ENCODE measurements at regions not wholly inside any gene's neighbourhood (a gene's known extent, or its start where the extent isn't known, plus 50 kb on each side); places are given as distances from the start of the nearest gene placed in this dataset.

GRCh38 chr3:13132731-13133410, 59.6 kb upstream of the IQSEC1 start:
- no peak for DNase-seq (ENCODE audit: low spot score, unreplicated experiment)
- Mint-ChIP-seq H3K36me3 (ENCODE audit: insufficient read depth) (no peaks in the 10 kb centered on the region), H3K9me3 (ENCODE audit: low read depth) (no peaks in the 10 kb centered on the region), H3K27me3 (no peaks in the 10 kb centered on the region), H3K4me1 (ENCODE audit: low read depth) (no peaks in the 10 kb centered on the region), H3K4me3 (ENCODE audit: low read depth) (no peak overlapping the region), H3K27ac (no peak overlapping the region)
- TF ChIP-seq CTCF (IDR thresholded peaks at IDR 0.05; ENCODE audit: unreplicated experiment): no peak

GRCh38 chr3:13132281-13132680, 59.1 kb upstream of the IQSEC1 start:
- Mint-ChIP-seq H3K27ac (no peak overlapping the region), H3K36me3 (ENCODE audit: insufficient read depth) (no peaks in the 10 kb centered on the region), H3K27me3 (no peaks in the 10 kb centered on the region), H3K4me1 (ENCODE audit: low read depth) (no peaks in the 10 kb centered on the region), H3K4me3 (ENCODE audit: low read depth) (no peak overlapping the region), H3K9me3 (ENCODE audit: low read depth) (no peaks in the 10 kb centered on the region)
- no peak for TF ChIP-seq CTCF (IDR thresholded peaks at IDR 0.05; ENCODE audit: unreplicated experiment)
- DNase-seq (ENCODE audit: low spot score, unreplicated experiment): no peak

- Mint-ChIP-seq H3K27ac (no peak overlapping the region), H3K4me3 (ENCODE audit: low read depth) (no peak overlapping the region), H3K9me3 (ENCODE audit: low read depth) (no peaks in the 10 kb centered on the region), H3K27me3 (no peaks in the 10 kb centered on the region), H3K4me1 (ENCODE audit: low read depth) (no peaks in the 10 kb centered on the region), H3K36me3 (ENCODE audit: insufficient read depth) (no peaks in the 10 kb centered on the region)
- TF ChIP-seq CTCF (IDR thresholded peaks at IDR 0.05; ENCODE audit: unreplicated experiment): no peak
- no peak for DNase-seq (ENCODE audit: low spot score, unreplicated experiment)
Observed at GRCh38 chr3:13130464-13131193, 57.4 kb upstream of the IQSEC1 start.

GRCh38 chr3:13125092-13126015, 52.1 kb upstream of the IQSEC1 start:
- no peaks in the 10 kb centered on the region for H3K36me3 Mint-ChIP-seq (ENCODE audit: insufficient read depth)
- H3K9me3 Mint-ChIP-seq (ENCODE audit: low read depth): no peaks in the 10 kb centered on the region
- H3K27ac Mint-ChIP-seq: no peak overlapping the region
- no peak overlapping the region for H3K4me3 Mint-ChIP-seq (ENCODE audit: low read depth)
- peaks cover 3% of the 10 kb centered on the region for H3K27me3 Mint-ChIP-seq
- H3K4me1 Mint-ChIP-seq (ENCODE audit: low read depth): no peaks in the 10 kb centered on the region
- TF ChIP-seq CTCF (IDR thresholded peaks at IDR 0.05; ENCODE audit: unreplicated experiment): no peak
- no peak for DNase-seq (ENCODE audit: low spot score, unreplicated experiment)

- peaks cover 3% of the 10 kb centered on the region for H3K27me3 Mint-ChIP-seq
- no peak overlapping the region for H3K27ac Mint-ChIP-seq
- no peak for TF ChIP-seq CTCF (IDR thresholded peaks at IDR 0.05; ENCODE audit: unreplicated experiment)
- no peaks in the 10 kb centered on the region for H3K9me3 Mint-ChIP-seq (ENCODE audit: low read depth)
- H3K4me1 Mint-ChIP-seq (ENCODE audit: low read depth): no peaks in the 10 kb centered on the region
- no peak for DNase-seq (ENCODE audit: low spot score, unreplicated experiment)
- no peaks in the 10 kb centered on the region for H3K36me3 Mint-ChIP-seq (ENCODE audit: insufficient read depth)
- no peak overlapping the region for H3K4me3 Mint-ChIP-seq (ENCODE audit: low read depth)
Observed at GRCh38 chr3:13124631-13125030, 51.4 kb upstream of the IQSEC1 start.
